ENCODE measurements at regions not wholly inside any gene's neighbourhood (a gene's known extent, or its start where the extent isn't known, plus 50 kb on each side); places are given as distances from the start of the nearest gene placed in this dataset.
A peak's percentile ranks its signal among the peaks of the same experiment; 100 is the strongest.

DNA sequence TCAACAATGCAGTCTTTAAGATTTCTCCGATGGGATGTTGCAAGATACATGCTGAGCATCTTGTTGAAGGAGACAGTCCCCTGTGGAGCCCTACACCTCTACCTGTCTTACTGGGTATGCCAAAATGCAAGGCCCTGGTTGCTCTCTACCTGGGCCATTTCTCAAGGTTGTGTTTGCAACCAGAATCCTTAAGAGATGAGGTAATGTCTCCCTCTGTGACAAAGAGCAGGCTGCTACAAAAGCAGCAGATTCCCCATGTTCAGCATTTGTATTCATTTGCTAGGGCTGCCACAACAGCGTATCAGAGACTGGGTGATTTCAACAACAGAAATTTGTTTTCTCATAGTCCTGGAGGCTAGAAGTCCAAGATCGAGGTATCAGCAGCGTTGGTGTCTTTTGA, 138.4 kb upstream of the RPS23 start:
- no peak overlapping the region for H3K27ac ChIP-seq
- ChIA-PET CTCF (no interaction called here), POLR2A (no interaction called here)
- 53% methylated on average over 4 of the region's 4 CpGs for WGBS (ENCODE audit: missing lambda C conversion rate)
- ATAC-seq (no peak), DNase-seq (ENCODE audit: low read depth in 1 of 2, low spot score in 1 of 2) (no peak), FAIRE-seq (no peak)
- H3K9me3 ChIP-seq: no peaks in the 10 kb centered on the region
- no peak overlapping the region for H3K4me3 ChIP-seq
- no peak overlapping the region for H3K4me2 ChIP-seq
- no peak for TF ChIP-seq ZC3H11A (IDR thresholded peaks at IDR 0.05)
- peaks cover 19% of the 10 kb centered on the region; the same call in 2 of the 3 replicates for H3K4me1 ChIP-seq

GRCh38 chr5:82414041-82414388, 135.9 kb upstream of the RPS23 start:
- CTCF ChIA-PET: no interaction called here
- no peaks in the 10 kb centered on the region for H3K9me3 ChIP-seq
- H3K4me1 ChIP-seq: peaks cover 10% of the 10 kb centered on the region; the same call in 1 of the 3 replicates
- no peak overlapping the region for H3K4me2 ChIP-seq
- FAIRE-seq (no peak), ATAC-seq (no peak), DNase-seq (ENCODE audit: low read depth in 1 of 2, low spot score in 1 of 2) (no peak)
- H3K27ac ChIP-seq: no peak overlapping the region
- no peak overlapping the region for H3K4me3 ChIP-seq
- no peak for TF ChIP-seq TFCP2L1 (CRISPR knock-in tag; IDR thresholded peaks at IDR 0.05)
- TF ChIP-seq JUN (IDR thresholded peaks at IDR 0.05): no peak
- TF ChIP-seq, protein P1, sequence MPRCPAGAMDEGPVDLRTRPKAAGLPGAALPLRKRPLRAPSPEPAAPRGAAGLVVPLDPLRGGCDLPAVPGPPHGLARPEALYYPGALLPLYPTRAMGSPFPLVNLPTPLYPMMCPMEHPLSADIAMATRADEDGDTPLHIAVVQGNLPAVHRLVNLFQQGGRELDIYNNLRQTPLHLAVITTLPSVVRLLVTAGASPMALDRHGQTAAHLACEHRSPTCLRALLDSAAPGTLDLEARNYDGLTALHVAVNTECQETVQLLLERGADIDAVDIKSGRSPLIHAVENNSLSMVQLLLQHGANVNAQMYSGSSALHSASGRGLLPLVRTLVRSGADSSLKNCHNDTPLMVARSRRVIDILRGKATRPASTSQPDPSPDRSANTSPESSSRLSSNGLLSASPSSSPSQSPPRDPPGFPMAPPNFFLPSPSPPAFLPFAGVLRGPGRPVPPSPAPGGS (IDR thresholded peaks at IDR 0.05): no peak
- no peak for TF ChIP-seq RCOR1 (IDR thresholded peaks at IDR 0.05; ENCODE audit: low read depth, low read length)
- TF ChIP-seq ATOH8 (CRISPR knock-in tag; IDR thresholded peaks at IDR 0.05; ENCODE audit: low read depth): no peak
- TF ChIP-seq EHMT2 (IDR thresholded peaks at IDR 0.05; ENCODE audit: low read depth): no peak
- no peak for TF ChIP-seq MAFK (IDR thresholded peaks at IDR 0.05; ENCODE audit: partially characterized antibody)
- no peak for TF ChIP-seq CHD2 (IDR thresholded peaks at IDR 0.05; ENCODE audit: low read length, partially characterized antibody)
- TF ChIP-seq ESRRA (IDR thresholded peaks at IDR 0.05; ENCODE audit: borderline replicate concordance, low read length): no peak
- POLR2A ChIA-PET: no interaction called here

DNA sequence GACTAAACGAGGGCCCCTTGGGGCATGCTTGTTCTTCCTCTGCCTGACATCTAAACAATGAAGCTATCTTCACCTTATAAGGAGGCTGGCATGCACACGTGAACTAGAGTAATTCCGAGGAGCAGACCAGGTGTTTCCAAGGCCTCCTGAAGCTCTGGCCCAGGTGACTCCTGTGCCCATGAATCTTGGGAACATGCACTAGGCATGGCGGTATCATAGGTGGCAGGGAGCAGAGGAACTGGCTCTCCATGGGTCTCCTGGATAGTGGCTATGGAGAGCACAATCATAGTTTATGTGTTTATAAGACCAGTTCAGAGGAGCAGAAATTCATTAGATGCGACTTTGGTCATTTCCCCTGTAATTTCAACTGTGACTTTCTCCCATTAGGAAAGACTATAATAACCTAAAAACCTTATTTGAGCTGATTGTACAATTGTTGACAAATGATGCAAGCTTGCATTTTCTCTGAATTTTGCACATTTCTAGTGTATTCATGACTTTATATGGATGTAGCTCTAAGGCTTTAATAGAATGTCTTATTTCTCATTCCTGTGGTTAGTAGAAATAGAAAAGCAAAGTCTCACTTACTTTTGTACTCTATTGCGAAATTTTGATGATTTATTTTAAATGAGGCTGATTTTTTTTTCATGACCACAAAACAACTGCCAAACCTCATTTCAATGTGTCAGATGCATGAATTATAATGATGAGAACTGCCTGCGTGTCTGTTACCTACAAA, 135.3 kb upstream of the RPS23 start:
- ChIA-PET POLR2A (no interaction called here), CTCF (interaction anchor here (1.2 kb wide), 1 partner anchor 62 kb away, joined by 3 read pairs; no protein-coding TSS in a partner anchor)
- Histone ChIP-seq H3K27ac (no peak overlapping the region), H3K9me3 (no peaks in the 10 kb centered on the region), H3K4me1 (peaks cover 7% of the 10 kb centered on the region; the same call in 1 of the 3 replicates), H3K4me3 (no peak overlapping the region), H3K4me2 (no peak overlapping the region)
- no peak for FAIRE-seq
- no peak for ATAC-seq
- TF ChIP-seq E2F6 (IDR thresholded peaks at IDR 0.05; ENCODE audit: borderline replicate concordance, low read depth) (no peak), HMGXB4 (CRISPR knock-in tag; IDR thresholded peaks at IDR 0.05; ENCODE audit: borderline replicate concordance) (no peak), EHF (CRISPR knock-in tag; IDR thresholded peaks at IDR 0.05) (no peak), ZNF302 (CRISPR knock-in tag; IDR thresholded peaks at IDR 0.05) (no peak), MAFK (IDR thresholded peaks at IDR 0.05; ENCODE audit: partially characterized antibody) (peak; percentile 82), CHD2 (IDR thresholded peaks at IDR 0.05; ENCODE audit: low read length, partially characterized antibody) (no peak), NFE2L2 (conservative IDR thresholded peaks at IDR 0.05; ENCODE audit: low read length) (no peak), BHLHE40 (IDR thresholded peaks at IDR 0.05; ENCODE audit: low read depth, low read length) (no peak)
- 47% methylated on average over 7 of the region's 7 CpGs for WGBS (ENCODE audit: missing lambda C conversion rate)
- DNase-seq (ENCODE audit: low read depth in 1 of 2, low spot score in 1 of 2): no peak
